GM23338 (cell line): ENCODE measurements at regions not wholly inside any gene's neighbourhood (a gene's known extent, or its start where the extent isn't known, plus 50 kb on each side); places are given as distances from the start of the nearest gene placed in this dataset.

Experiments used
- CREB1 ChIP-seq: fragments of 250-450 bp; sonication (Bioruptor Pico); IDR thresholded peaks from 2 replicates; pipeline ENCODE4 v1.5.0; 2020; ENCODE audit warnings: low read depth, mild to moderate bottlenecking, moderate library complexity
- EZH2phosphoT487 ChIP-seq: fragments of 200-600 bp; sonication (generic); IDR thresholded peaks from one replicate; pipeline ENCODE4 v1.8.1; 2018; ENCODE audit warnings: antibody characterized with exemption; ENCODE audit not compliant: unreplicated experiment
- NANOG ChIP-seq: IDR thresholded peaks from 2 replicates; pipeline ENCODE4 v1.6.1; 2016; ENCODE audit warnings: antibody characterized with exemption, borderline replicate concordance
- POLR2AphosphoS5 ChIP-seq: IDR thresholded peaks from 2 replicates; pipeline ENCODE4 v1.6.1; 2016; ENCODE audit warnings: antibody characterized with exemption, low read depth
- ZNF114 ChIP-seq: fragments of 250-450 bp; sonication (Bioruptor Pico); IDR thresholded peaks from 2 replicates; pipeline ENCODE4 v1.5.0; 2020; ENCODE audit warnings: mild to moderate bottlenecking, moderate library complexity
- TF ChIP-seq, protein P1 (sequence below), 2 experiments: fragments of 200-600 bp in 1 of 2; sonication (generic) in 1 of 2; conservative IDR thresholded peaks; 2 replicates each; pipeline versions ENCODE4 v1.5.1 to v1.6.1; 2016 to 2017; ENCODE audit warnings: antibody characterized with exemption in 2 of 2, low read depth in 2 of 2, mild to moderate bottlenecking in 2 of 2, moderate library complexity in 1 of 2
- TF ChIP-seq, protein P2 (sequence below): IDR thresholded peaks from 2 replicates; pipeline ENCODE4 v1.6.1; 2016; ENCODE audit warnings: antibody characterized with exemption

DNA sequence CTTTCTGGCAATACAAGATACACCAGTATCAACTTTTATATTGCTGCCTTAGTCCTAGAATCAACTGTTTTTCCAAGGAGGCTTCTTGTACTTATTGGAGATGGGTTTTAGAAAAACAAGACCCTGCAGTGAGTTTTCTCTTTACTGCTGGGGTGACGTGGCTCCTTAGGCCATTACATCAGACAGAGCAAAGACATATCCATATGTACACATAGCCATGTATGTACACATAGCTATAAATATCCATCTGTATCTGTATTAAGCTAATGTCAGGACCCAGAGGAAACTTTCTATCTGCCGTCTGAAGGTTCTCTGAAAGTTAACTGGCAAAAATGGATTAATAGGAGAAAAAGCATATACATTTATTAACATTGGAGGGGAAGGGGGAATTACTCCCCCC, 607.4 kb downstream of the POM121L12 start:
- TF ChIP-seq, protein P1, sequence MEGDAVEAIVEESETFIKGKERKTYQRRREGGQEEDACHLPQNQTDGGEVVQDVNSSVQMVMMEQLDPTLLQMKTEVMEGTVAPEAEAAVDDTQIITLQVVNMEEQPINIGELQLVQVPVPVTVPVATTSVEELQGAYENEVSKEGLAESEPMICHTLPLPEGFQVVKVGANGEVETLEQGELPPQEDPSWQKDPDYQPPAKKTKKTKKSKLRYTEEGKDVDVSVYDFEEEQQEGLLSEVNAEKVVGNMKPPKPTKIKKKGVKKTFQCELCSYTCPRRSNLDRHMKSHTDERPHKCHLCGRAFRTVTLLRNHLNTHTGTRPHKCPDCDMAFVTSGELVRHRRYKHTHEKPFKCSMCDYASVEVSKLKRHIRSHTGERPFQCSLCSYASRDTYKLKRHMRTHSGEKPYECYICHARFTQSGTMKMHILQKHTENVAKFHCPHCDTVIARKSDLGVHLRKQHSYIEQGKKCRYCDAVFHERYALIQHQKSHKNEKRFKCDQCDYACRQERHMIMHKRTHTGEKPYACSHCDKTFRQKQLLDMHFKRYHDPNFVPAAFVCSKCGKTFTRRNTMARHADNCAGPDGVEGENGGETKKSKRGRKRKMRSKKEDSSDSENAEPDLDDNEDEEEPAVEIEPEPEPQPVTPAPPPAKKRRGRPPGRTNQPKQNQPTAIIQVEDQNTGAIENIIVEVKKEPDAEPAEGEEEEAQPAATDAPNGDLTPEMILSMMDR (conservative IDR thresholded peaks at IDR 0.05; ENCODE audit: low read depth in 2 of 2), result no peak
- TF ChIP-seq NANOG (no peak), EZH2phosphoT487 (no peak), CREB1 (CRISPR knock-in tag) (no peak), POLR2AphosphoS5 (no peak), ZNF114 (no peak)
- TF ChIP-seq, protein P2, sequence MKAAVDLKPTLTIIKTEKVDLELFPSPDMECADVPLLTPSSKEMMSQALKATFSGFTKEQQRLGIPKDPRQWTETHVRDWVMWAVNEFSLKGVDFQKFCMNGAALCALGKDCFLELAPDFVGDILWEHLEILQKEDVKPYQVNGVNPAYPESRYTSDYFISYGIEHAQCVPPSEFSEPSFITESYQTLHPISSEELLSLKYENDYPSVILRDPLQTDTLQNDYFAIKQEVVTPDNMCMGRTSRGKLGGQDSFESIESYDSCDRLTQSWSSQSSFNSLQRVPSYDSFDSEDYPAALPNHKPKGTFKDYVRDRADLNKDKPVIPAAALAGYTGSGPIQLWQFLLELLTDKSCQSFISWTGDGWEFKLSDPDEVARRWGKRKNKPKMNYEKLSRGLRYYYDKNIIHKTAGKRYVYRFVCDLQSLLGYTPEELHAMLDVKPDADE, result no peak
